GM19035 (cell line): ENCODE measurements at regions not wholly inside any gene's neighbourhood (a gene's known extent, or its start where the extent isn't known, plus 50 kb on each side); places are given as distances from the start of the nearest gene placed in this dataset.

Experiments
- ATAC-seq: cut with Tn5 transposase; IDR thresholded peaks from one replicate; pipeline ENCODE4 v1.9.1; 2021; ENCODE audit not compliant: unreplicated experiment

GRCh38 chr18:10269261-10269660 lies 185.2 kb upstream of the APCDD1 start:
- ATAC-seq = no peak

GRCh38 chr18:10270151-10270571 lies 184.3 kb upstream of the APCDD1 start:
- no peak for ATAC-seq

- no peak for ATAC-seq
Measured at GRCh38 chr18:10271481-10271880, 183.0 kb upstream of the APCDD1 start.

GRCh38 chr18:10274301-10274700 lies 180.1 kb upstream of the APCDD1 start:
- no peak for ATAC-seq

GRCh38 chr18:10275486-10275885 lies 178.9 kb upstream of the APCDD1 start:
- no peak for ATAC-seq

GRCh38 chr18:10278265-10278664 lies 176.2 kb upstream of the APCDD1 start:
- no peak for ATAC-seq

- ATAC-seq = no peak
Measured at GRCh38 chr18:10279471-10279870, 175.0 kb upstream of the APCDD1 start.

- no peak for ATAC-seq
Measured at GRCh38 chr18:10279905-10280644, 174.4 kb upstream of the APCDD1 start.

GRCh38 chr18:10284540-10285282 lies 169.7 kb upstream of the APCDD1 start:
- ATAC-seq = no peak

- no peak for ATAC-seq
Measured at GRCh38 chr18:10285283-10285640, 169.2 kb upstream of the APCDD1 start.

GRCh38 chr18:10286580-10287150 lies 167.8 kb upstream of the APCDD1 start:
- ATAC-seq = no peak

GRCh38 chr18:10289251-10289650 lies 165.2 kb upstream of the APCDD1 start:
- no peak for ATAC-seq

- no peak for ATAC-seq
Measured at GRCh38 chr18:10289951-10290637, 164.3 kb upstream of the APCDD1 start.

GRCh38 chr18:10290638-10291235 lies 163.7 kb upstream of the APCDD1 start:
- no peak for ATAC-seq

GRCh38 chr18:10291568-10291981 lies 162.9 kb upstream of the APCDD1 start:
- no peak for ATAC-seq

GRCh38 chr18:10293966-10294365 lies 160.5 kb upstream of the APCDD1 start:
- no peak for ATAC-seq

- no peak for ATAC-seq
Measured at GRCh38 chr18:10295751-10296150, 158.7 kb upstream of the APCDD1 start.

GRCh38 chr18:10296491-10296890 lies 157.9 kb upstream of the APCDD1 start:
- ATAC-seq = no peak

- ATAC-seq = no peak
Measured at GRCh38 chr18:10297086-10297485, 157.3 kb upstream of the APCDD1 start.

GRCh38 chr18:10298346-10298745 lies 156.1 kb upstream of the APCDD1 start:
- ATAC-seq = no peak

GRCh38 chr18:10299643-10300042 lies 154.8 kb upstream of the APCDD1 start:
- no peak for ATAC-seq
